OCI-LY7 (cell line): ENCODE measurements at regions not wholly inside any gene's neighbourhood (a gene's known extent, or its start where the extent isn't known, plus 50 kb on each side); places are given as distances from the start of the nearest gene placed in this dataset.

Experiments used
- BruUV-seq: library from RNA; stranded (reverse); fragments of 400-500 nt; replicated peaks from 2 replicates; lab custom pipeline; 2021; lab: Mats Ljungman, UMichigan
- CTCF ChIA-PET: fragments of 300-600 bp; sonication (Branson Sonifier 250); formaldehyde crosslinking; loops from one replicate; lab custom pipeline; 2022; ENCODE audit warnings: antibody characterized with exemption; ENCODE audit not compliant: unreplicated experiment; lab: Charles Lee
- POLR2A ChIA-PET: fragments of 300-600 bp; sonication (Branson Sonifier 250); formaldehyde crosslinking; loops from one replicate; lab custom pipeline; 2022; ENCODE audit warnings: antibody characterized with exemption; lab: Charles Lee
- DNase-seq: peaks from one replicate; pipeline ENCODE4 v3.0.0-alpha.2; 2015; ENCODE audit warnings: low spot score
- H2AFZ ChIP-seq: fragments of 200-600 bp; sonication (generic), shearing (Covaris generic); 2 replicates; pipeline ENCODE4 v1.6.1; 2014; ENCODE audit warnings: mild to moderate bottlenecking, antibody characterized with exemption, low read length, moderate library complexity
- H3K27ac ChIP-seq: fragments of 200-600 bp; sonication (generic); 2 replicates; pipeline ENCODE4 v1.5.1; 2014; ENCODE audit warnings: mixed run types, low read depth, mild to moderate bottlenecking, moderate library complexity, low read length, inconsistent platforms; ENCODE audit not compliant: poor library complexity, severe bottlenecking
- H3K36me3 ChIP-seq: fragments of 200-600 bp; sonication (generic); 2 replicates; pipeline ENCODE4 v1.6.1; 2014; ENCODE audit warnings: mild to moderate bottlenecking, antibody characterized with exemption, low read length, moderate library complexity, mixed read lengths; ENCODE audit not compliant: insufficient read depth
- H3K4me1 ChIP-seq: fragments of 200-600 bp; sonication (generic); 2 replicates; pipeline ENCODE4 v1.5.1; 2014; ENCODE audit warnings: mild to moderate bottlenecking, low read length; ENCODE audit not compliant: insufficient read depth, poor library complexity, severe bottlenecking
- H3K4me2 ChIP-seq: fragments of 200-600 bp; sonication (generic); 2 replicates; pipeline ENCODE4 v1.6.1; 2014; ENCODE audit warnings: mild to moderate bottlenecking, low read length
- H3K4me3 ChIP-seq: fragments of 200-600 bp; sonication (generic); 2 replicates; pipeline ENCODE4 v1.5.1; 2014; ENCODE audit warnings: mild to moderate bottlenecking, low read depth, low read length; ENCODE audit not compliant: poor library complexity, severe bottlenecking
- H3K79me2 ChIP-seq: fragments of 200-600 bp; sonication (generic); 2 replicates; pipeline ENCODE4 v1.6.1; 2016; ENCODE audit warnings: low read depth, mild to moderate bottlenecking, low read length, moderate library complexity, mixed read lengths; ENCODE audit not compliant: insufficient read depth
- H3K9me2 ChIP-seq: fragments of 200-600 bp; sonication (generic); 2 replicates; pipeline ENCODE4 v1.6.1; 2016; ENCODE audit warnings: mild to moderate bottlenecking, low read length, mixed read lengths; ENCODE audit not compliant: insufficient read depth
- H3K9me3 ChIP-seq: fragments of 200-600 bp; sonication (generic); 2 replicates; pipeline ENCODE4 v1.6.1; 2014; ENCODE audit warnings: mild to moderate bottlenecking, mixed run types, low read length, mixed read lengths
- H4K20me1 ChIP-seq: fragments of 200-600 bp; sonication (generic); 2 replicates; pipeline ENCODE4 v1.6.1; 2014; ENCODE audit warnings: mild to moderate bottlenecking, antibody characterized with exemption, low read length, moderate library complexity, mixed read lengths; ENCODE audit not compliant: insufficient read depth
- CTCF ChIP-seq: fragments of 200-600 bp; sonication (generic); conservative IDR thresholded peaks from 2 replicates; pipeline ENCODE4 v1.5.1; 2014; ENCODE audit warnings: mild to moderate bottlenecking, antibody characterized with exemption, low read length, moderate library complexity, mixed read lengths
- EZH2phosphoT487 ChIP-seq: fragments of 200-600 bp; sonication (generic); IDR thresholded peaks from 2 replicates; pipeline ENCODE4 v1.6.1; 2018; ENCODE audit warnings: low read depth, borderline replicate concordance, mild to moderate bottlenecking, mixed run types, antibody characterized with exemption, low read length, moderate library complexity, mixed read lengths
- intact Hi-C: fragments of 100-400 bp; cut with micrococcal nuclease; formaldehyde crosslinking; loops from one replicate; pipeline ENCODE4 v1.10.0; 2022; ENCODE audit not compliant: unreplicated experiment

GRCh38 chr10:36087006-36088005 lies 445.2 kb upstream of the FZD8 start:
- Histone ChIP-seq H3K9me3 (no peaks in the 10 kb centered on the region), H4K20me1 (no peaks in the 10 kb centered on the region), H3K4me1 (no peaks in the 10 kb centered on the region), H2AFZ (no peak overlapping the region), H3K27ac (no peak overlapping the region), H3K36me3 (no peaks in the 10 kb centered on the region), H3K79me2 (no peaks in the 10 kb centered on the region), H3K4me2 (no peak overlapping the region), H3K9me2 (no peaks in the 10 kb centered on the region), H3K4me3 (no peak overlapping the region)
- no peak for DNase-seq
- BruUV-seq = no TSS peak
- TF ChIP-seq CTCF = no peak
- TF ChIP-seq EZH2phosphoT487 = no peak
- ChIA-PET POLR2A (no interaction called here), CTCF (no interaction called here)
- intact Hi-C loops = no loop called here

GRCh38 chr10:36075196-36075595 lies 433.1 kb upstream of the FZD8 start:
- no peak for DNase-seq
- Histone ChIP-seq H3K4me2 (no peak overlapping the region), H3K27ac (no peak overlapping the region), H3K9me3 (no peaks in the 10 kb centered on the region), H3K79me2 (no peaks in the 10 kb centered on the region), H2AFZ (no peak overlapping the region), H3K4me3 (no peak overlapping the region), H4K20me1 (no peaks in the 10 kb centered on the region), H3K36me3 (no peaks in the 10 kb centered on the region), H3K9me2 (no peaks in the 10 kb centered on the region), H3K4me1 (no peaks in the 10 kb centered on the region)
- CTCF ChIA-PET = no interaction called here
- intact Hi-C loops = no loop called here
- BruUV-seq = no TSS peak
- no peak for TF ChIP-seq CTCF
- no peak for TF ChIP-seq EZH2phosphoT487
- POLR2A ChIA-PET = no interaction called here

- no peaks in the 10 kb centered on the region for H3K9me3 ChIP-seq
- H3K9me2 ChIP-seq = no peaks in the 10 kb centered on the region
- no peaks in the 10 kb centered on the region for H3K4me1 ChIP-seq
- intact Hi-C loops = no loop called here
- no peak overlapping the region for H2AFZ ChIP-seq
- POLR2A ChIA-PET = no interaction called here
- no peaks in the 10 kb centered on the region for H4K20me1 ChIP-seq
- no TSS peak for BruUV-seq
- no peak for TF ChIP-seq CTCF
- no peak for TF ChIP-seq EZH2phosphoT487
- no peak overlapping the region for H3K4me3 ChIP-seq
- CTCF ChIA-PET = no interaction called here
- no peaks in the 10 kb centered on the region for H3K36me3 ChIP-seq
- no peak for DNase-seq
- no peaks in the 10 kb centered on the region for H3K79me2 ChIP-seq
- no peak overlapping the region for H3K4me2 ChIP-seq
- H3K27ac ChIP-seq = no peak overlapping the region
Measured at GRCh38 chr10:36073796-36074345, 431.8 kb upstream of the FZD8 start.
